Esophagus squamous epithelium (tissue), 4 donors: ENCODE measurements at regions not wholly inside any gene's neighbourhood (a gene's known extent, or its start where the extent isn't known, plus 50 kb on each side); places are given as distances from the start of the nearest gene placed in this dataset.

Source experiments
- POLR2A ChIP-seq, 4 donors: fragments of 450-650 bp; IDR thresholded peaks; one replicate each; pipeline ENCODE4 v1.6.1; 2017; ENCODE audit warnings: antibody characterized with exemption in 4 of 4, mild to moderate bottlenecking in 4 of 4, moderate library complexity in 3 of 4
- TF ChIP-seq, protein P1 (sequence below), 6 experiments: fragments of 450-650 bp in 4 of 6; fragments of 200-600 bp in 2 of 6; sonication (generic) in 2 of 6; IDR thresholded peaks; one replicate each; pipeline ENCODE4 v1.5.1; 2016 to 2019; ENCODE audit warnings: antibody characterized with exemption in 6 of 6, mild to moderate bottlenecking in 4 of 6, moderate library complexity in 4 of 6

DNA sequence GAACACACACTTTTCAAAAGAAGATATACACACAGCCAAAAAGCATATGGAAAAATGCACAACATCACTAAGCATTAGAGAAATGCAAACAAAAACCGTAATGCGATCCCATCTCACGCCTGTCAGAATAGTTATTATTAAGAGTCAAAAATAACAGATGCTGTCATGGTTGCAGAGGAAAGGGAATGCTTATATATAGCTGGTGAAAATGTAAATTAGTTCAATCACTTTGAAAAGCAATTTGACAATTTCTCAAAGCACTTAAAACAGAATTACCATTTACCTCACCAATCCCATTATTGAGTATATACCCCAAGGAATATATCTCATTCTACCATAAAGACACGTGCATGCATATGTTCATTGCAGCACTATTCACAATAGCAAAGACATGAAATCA, 126.8 kb upstream of the MRPS30 start:
- no peak for TF ChIP-seq POLR2A (IDR thresholded peaks at IDR 0.05)
- TF ChIP-seq, protein P1, sequence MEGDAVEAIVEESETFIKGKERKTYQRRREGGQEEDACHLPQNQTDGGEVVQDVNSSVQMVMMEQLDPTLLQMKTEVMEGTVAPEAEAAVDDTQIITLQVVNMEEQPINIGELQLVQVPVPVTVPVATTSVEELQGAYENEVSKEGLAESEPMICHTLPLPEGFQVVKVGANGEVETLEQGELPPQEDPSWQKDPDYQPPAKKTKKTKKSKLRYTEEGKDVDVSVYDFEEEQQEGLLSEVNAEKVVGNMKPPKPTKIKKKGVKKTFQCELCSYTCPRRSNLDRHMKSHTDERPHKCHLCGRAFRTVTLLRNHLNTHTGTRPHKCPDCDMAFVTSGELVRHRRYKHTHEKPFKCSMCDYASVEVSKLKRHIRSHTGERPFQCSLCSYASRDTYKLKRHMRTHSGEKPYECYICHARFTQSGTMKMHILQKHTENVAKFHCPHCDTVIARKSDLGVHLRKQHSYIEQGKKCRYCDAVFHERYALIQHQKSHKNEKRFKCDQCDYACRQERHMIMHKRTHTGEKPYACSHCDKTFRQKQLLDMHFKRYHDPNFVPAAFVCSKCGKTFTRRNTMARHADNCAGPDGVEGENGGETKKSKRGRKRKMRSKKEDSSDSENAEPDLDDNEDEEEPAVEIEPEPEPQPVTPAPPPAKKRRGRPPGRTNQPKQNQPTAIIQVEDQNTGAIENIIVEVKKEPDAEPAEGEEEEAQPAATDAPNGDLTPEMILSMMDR (IDR thresholded peaks at IDR 0.05), result no peak
